Breast epithelium (tissue), 4 donors: ENCODE measurements at regions not wholly inside any gene's neighbourhood (a gene's known extent, or its start where the extent isn't known, plus 50 kb on each side); places are given as distances from the start of the nearest gene placed in this dataset.

Experiments used
- DNase-seq, 2 donors: peaks; one replicate each; pipeline ENCODE4 v3.0.0-alpha.2; 2019; ENCODE audit warnings: low spot score in 2 of 2
- H3K27ac ChIP-seq, 2 donors: fragments of 200-600 bp; sonication (generic) in 1 of 2; one replicate each; pipeline ENCODE4 v1.5.1; 2016 to 2019; ENCODE audit warnings: mild to moderate bottlenecking in 1 of 2
- H3K27me3 ChIP-seq, 2 donors: fragments of 200-600 bp; sonication (generic) in 1 of 2; one replicate each; pipeline versions ENCODE4 v1.5.1 to v1.6.0; 2017 to 2019; ENCODE audit warnings: control low read depth in 1 of 2, mild to moderate bottlenecking in 1 of 2
- H3K36me3 ChIP-seq: fragments of 200-600 bp; one replicate; pipeline ENCODE4 v1.5.1; 2019
- H3K4me1 ChIP-seq, 2 donors: fragments of 200-600 bp; sonication (generic); one replicate each; pipeline ENCODE4 v1.5.1; 2016 to 2019; ENCODE audit warnings: control low read depth in 1 of 2
- H3K4me3 ChIP-seq, 3 donors: fragments of 200-600 bp; sonication (generic); 1 replicate in 2 of 3; 2 replicates in 1 of 3; pipeline ENCODE4 v1.5.1; 2016 to 2019; ENCODE audit warnings: mild to moderate bottlenecking in 3 of 3, moderate library complexity in 2 of 3
- H3K9me3 ChIP-seq, 2 donors: fragments of 200-600 bp; sonication (generic) in 1 of 2; one replicate each; pipeline ENCODE4 v1.5.1; 2016 to 2019; ENCODE audit warnings: control low read depth in 1 of 2
- POLR2A ChIP-seq: fragments of 450-650 bp; IDR thresholded peaks from one replicate; pipeline ENCODE4 v1.6.1; 2016; ENCODE audit warnings: antibody characterized with exemption, mild to moderate bottlenecking, moderate library complexity
- POLR2AphosphoS5 ChIP-seq, 3 donors: sonication (generic); formaldehyde crosslinking; IDR thresholded peaks; one replicate each; pipeline ENCODE4 v1.6.1; 2017; ENCODE audit warnings: antibody characterized with exemption in 3 of 3
- intact Hi-C: fragments of 100-400 bp; cut with DNase I; formaldehyde crosslinking; loops from one replicate; pipeline ENCODE4 v1.15.1; 2023; ENCODE audit warnings: low total_unique reads
- TF ChIP-seq, protein P1 (sequence below), 3 donors: fragments of 450-650 bp; IDR thresholded peaks; one replicate each; pipeline ENCODE4 v1.5.1; 2016 to 2017; ENCODE audit warnings: antibody characterized with exemption in 3 of 3, mild to moderate bottlenecking in 3 of 3, moderate library complexity in 3 of 3

DNA sequence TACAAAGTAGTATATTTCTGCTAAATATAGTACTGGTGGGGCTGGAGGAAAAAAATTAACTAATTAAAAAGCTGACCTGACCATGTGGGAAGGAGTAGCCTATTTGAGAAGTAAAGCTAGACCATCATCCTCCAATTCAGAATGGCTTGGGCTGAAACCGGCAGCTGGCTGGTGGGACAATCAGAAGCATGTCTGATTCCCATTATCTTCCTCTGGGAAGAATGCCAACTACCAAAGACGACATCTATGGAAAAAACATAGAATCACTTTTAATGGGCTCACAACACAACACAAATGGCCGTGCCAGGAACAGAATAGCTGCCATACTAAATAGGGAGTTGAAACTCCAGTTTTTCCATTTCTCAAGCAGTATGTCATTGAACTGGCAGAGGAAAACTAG lies 120.4 kb upstream of the FREM2 start:
- DNase-seq: no peak
- H3K4me3 ChIP-seq: no peak overlapping the region
- H3K9me3 ChIP-seq: peaks cover 0 to 3% of the 10 kb centered on the region in 2 donors
- intact Hi-C loops: no loop called here
- peaks cover 0 to 7% of the 10 kb centered on the region in 2 donors for H3K27me3 ChIP-seq
- no peaks in the 10 kb centered on the region for H3K4me1 ChIP-seq
- no peaks in the 10 kb centered on the region for H3K36me3 ChIP-seq
- TF ChIP-seq POLR2AphosphoS5 (IDR thresholded peaks at IDR 0.05) (no peak), POLR2A (no peak)
- TF ChIP-seq, protein P1, sequence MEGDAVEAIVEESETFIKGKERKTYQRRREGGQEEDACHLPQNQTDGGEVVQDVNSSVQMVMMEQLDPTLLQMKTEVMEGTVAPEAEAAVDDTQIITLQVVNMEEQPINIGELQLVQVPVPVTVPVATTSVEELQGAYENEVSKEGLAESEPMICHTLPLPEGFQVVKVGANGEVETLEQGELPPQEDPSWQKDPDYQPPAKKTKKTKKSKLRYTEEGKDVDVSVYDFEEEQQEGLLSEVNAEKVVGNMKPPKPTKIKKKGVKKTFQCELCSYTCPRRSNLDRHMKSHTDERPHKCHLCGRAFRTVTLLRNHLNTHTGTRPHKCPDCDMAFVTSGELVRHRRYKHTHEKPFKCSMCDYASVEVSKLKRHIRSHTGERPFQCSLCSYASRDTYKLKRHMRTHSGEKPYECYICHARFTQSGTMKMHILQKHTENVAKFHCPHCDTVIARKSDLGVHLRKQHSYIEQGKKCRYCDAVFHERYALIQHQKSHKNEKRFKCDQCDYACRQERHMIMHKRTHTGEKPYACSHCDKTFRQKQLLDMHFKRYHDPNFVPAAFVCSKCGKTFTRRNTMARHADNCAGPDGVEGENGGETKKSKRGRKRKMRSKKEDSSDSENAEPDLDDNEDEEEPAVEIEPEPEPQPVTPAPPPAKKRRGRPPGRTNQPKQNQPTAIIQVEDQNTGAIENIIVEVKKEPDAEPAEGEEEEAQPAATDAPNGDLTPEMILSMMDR (IDR thresholded peaks at IDR 0.05): no peak
- no peak overlapping the region for H3K27ac ChIP-seq

DNA sequence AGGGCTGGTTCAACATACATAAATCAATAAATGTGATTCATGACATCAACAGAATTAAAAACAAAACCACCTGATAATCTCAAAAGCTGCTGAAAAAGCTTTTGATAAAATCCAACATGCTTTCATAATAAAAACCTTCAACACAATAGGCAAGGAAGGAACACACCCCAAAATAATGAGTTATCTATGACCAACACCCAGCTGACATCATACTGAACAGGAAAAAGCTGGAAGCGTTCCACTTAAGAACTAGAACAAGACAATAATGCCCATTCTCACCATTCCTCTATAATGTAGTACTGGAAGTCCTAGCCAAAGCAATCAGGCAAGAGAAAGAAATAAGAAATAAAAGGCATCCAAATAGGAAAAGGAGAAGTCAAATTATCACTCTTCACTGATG lies 116.2 kb upstream of the FREM2 start:
- intact Hi-C loops: loop anchor here (10.0 kb wide), 1 partner anchor 246 kb away; no protein-coding TSS in a partner anchor
- DNase-seq: no peak
- TF ChIP-seq POLR2A (no peak), POLR2AphosphoS5 (IDR thresholded peaks at IDR 0.05) (no peak)
- TF ChIP-seq, protein P1 (IDR thresholded peaks at IDR 0.05): no peak

DNA sequence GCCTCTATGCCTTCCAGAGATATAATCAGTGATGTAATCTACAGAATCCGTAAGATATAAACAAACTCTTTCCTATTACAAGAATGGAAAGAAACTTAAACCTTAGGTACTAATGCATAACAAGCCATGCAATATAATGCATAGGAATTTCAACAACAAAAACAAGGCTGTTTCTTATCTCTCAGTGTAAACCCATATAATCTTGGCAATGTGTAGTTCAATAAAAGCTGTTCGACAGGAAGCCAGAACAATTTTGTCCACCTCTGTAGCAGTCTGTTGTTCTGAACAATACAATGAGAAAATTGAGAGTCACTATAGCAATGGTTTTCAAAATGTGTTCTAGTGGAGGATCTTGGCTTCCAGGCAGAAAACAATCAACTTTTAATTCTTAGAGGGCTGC lies 111.5 kb upstream of the FREM2 start:
- Histone ChIP-seq H3K27me3 (no peaks in the 10 kb centered on the region), H3K36me3 (no peaks in the 10 kb centered on the region), H3K9me3 (peaks cover 0 to 3% of the 10 kb centered on the region in 2 donors), H3K27ac (no peak overlapping the region), H3K4me3 (no peak overlapping the region), H3K4me1 (no peaks in the 10 kb centered on the region)
- TF ChIP-seq, protein P1 (IDR thresholded peaks at IDR 0.05): no peak
- no peak for TF ChIP-seq POLR2AphosphoS5 (IDR thresholded peaks at IDR 0.05)
- no peak for TF ChIP-seq POLR2A
- no peak for DNase-seq
- intact Hi-C loops: loop anchor here (10.0 kb wide), 1 partner anchor 251 kb away; no protein-coding TSS in a partner anchor

More for the DNA sequence above, 116.2 kb upstream of the FREM2 start:
- Histone ChIP-seq H3K27ac (no peak overlapping the region), H3K4me3 (no peak overlapping the region), H3K9me3 (peaks cover 0 to 3% of the 10 kb centered on the region in 2 donors), H3K36me3 (no peaks in the 10 kb centered on the region), H3K4me1 (no peaks in the 10 kb centered on the region), H3K27me3 (no peaks in the 10 kb centered on the region)

DNA sequence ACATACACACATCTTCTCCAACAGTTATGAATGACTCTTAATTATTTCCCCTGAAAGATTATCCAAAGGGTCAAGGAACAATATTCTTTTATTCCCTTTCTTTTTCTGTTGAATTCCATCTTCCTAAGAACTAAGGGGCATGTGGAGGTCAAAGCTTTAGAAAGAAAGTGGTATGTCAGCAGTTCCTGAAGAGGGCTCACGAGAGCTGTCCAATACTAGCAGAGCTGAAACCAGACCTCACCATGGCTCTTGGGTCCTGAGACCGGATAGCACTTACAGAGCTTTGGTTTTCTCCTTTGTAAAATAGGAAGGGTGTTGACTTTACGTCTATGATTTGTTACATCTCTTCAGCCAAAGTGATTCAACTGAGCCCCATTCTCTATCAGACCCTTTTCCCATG lies 109.8 kb upstream of the FREM2 start:
- H3K9me3 ChIP-seq: no peaks in the 10 kb centered on the region
- H3K4me1 ChIP-seq: no peaks in the 10 kb centered on the region
- TF ChIP-seq POLR2A (no peak), POLR2AphosphoS5 (IDR thresholded peaks at IDR 0.05) (no peak)
- TF ChIP-seq, protein P1 (IDR thresholded peaks at IDR 0.05): no peak
- intact Hi-C loops: loop anchor here (10.0 kb wide), 1 partner anchor 252 kb away; no protein-coding TSS in a partner anchor
- H3K4me3 ChIP-seq: no peak overlapping the region
- no peak overlapping the region for H3K27ac ChIP-seq
- no peaks in the 10 kb centered on the region for H3K27me3 ChIP-seq
- DNase-seq: no peak
- H3K36me3 ChIP-seq: no peaks in the 10 kb centered on the region

DNA sequence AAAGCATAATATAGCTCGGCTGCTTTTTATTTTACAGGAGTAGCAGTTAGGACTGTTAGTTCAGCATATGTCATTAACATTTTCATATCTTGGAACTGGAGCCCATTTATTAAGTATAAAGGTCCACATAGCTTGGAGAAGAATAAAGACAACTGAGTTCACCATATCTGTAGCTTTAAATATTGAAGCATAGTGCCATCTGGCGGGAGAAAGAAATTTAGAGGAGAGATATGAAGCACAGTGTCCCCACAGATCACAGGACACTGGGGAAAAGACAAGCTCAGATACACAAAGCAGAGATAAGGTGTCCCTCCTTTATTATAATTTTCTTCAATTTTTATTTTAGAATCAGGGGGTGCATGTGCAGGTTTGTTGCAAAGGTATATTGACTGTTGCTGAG lies 104.7 kb upstream of the FREM2 start:
- TF ChIP-seq, protein P1 (IDR thresholded peaks at IDR 0.05): no peak
- TF ChIP-seq POLR2A (no peak), POLR2AphosphoS5 (IDR thresholded peaks at IDR 0.05) (no peak)
- H3K9me3 ChIP-seq: no peaks in the 10 kb centered on the region
- H3K36me3 ChIP-seq: no peaks in the 10 kb centered on the region
- intact Hi-C loops: no loop called here
- H3K4me3 ChIP-seq: no peak overlapping the region
- H3K27ac ChIP-seq: no peak overlapping the region
- no peaks in the 10 kb centered on the region for H3K4me1 ChIP-seq
- no peak for DNase-seq
- H3K27me3 ChIP-seq: no peaks in the 10 kb centered on the region
